ENCODE measurements at regions not wholly inside any gene's neighbourhood (a gene's known extent, or its start where the extent isn't known, plus 50 kb on each side); places are given as distances from the start of the nearest gene placed in this dataset.
"Not testable (repeated sequence)": the region's sequence is repeated elsewhere in the genome, so short reads cannot be mapped to it uniquely, and the experiment has no call there.

DNA sequence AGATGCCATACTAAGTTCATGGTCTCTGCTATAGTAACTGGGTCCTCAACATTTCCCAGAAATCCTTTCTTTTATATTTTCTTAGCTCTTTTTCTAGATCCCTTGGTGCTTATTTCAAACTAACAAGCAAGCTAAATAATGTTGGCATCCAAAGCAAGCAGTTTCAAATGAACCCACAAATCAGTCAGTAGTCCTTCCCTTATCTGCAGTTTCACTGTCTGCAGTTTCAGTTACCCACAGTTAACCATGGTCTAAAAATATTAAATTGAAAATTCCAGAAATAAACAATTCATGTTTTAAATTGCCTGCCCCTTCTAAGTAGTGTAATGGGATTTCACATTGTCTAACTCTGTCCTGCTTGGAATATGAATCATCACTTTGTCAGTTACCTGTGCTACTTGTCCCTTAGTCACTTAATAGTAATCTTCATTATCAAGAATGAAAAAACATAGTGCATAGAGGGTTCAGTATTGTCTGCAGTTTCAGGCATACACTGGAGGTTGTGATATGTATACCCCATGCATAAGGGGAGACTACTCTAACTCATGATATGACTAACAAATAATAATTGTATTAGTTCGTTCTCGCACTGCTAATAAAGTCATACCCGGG, 633.7 kb downstream of the MECOM start:
- POLR2A ChIA-PET: no interaction called here
- DNase-seq: no peak
- H3K27ac Mint-ChIP-seq: no peak overlapping the region
- no peaks in the 10 kb centered on the region for H3K36me3 Mint-ChIP-seq
- ATAC-seq (ENCODE audit: low read depth): no peak
- H3K4me3 Mint-ChIP-seq: no peak overlapping the region
- no peaks in the 10 kb centered on the region for H3K9me3 Mint-ChIP-seq
- no peaks in the 10 kb centered on the region for H3K27me3 Mint-ChIP-seq
- no peaks in the 10 kb centered on the region for H3K4me1 Mint-ChIP-seq

DNA sequence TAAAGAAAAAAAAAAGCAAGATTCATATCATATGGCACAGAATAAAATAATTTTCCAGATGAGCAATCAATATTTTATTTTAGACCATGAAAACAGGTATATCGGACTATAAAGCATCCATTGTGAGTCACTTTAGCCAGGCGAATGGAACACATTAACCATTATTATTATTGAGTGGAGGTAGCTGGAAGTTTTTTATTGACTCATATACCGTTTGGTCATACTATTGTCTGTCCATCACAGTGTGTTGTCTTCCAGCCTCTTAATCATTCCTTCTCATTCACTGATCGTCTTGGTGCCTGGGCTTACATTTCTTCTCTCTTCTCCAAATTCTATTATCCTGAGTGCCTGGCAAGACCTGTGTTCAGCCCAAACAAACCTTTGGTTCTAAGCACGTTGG, 634.8 kb downstream of the MECOM start:
- Mint-ChIP-seq H3K36me3 (no peaks in the 10 kb centered on the region), H3K27ac (no peak overlapping the region), H3K4me3 (no peak overlapping the region), H3K9me3 (no peaks in the 10 kb centered on the region), H3K27me3 (no peaks in the 10 kb centered on the region), H3K4me1 (no peaks in the 10 kb centered on the region)
- POLR2A ChIA-PET: no interaction called here
- ATAC-seq (ENCODE audit: low read depth): no peak
- DNase-seq: no peak

DNA sequence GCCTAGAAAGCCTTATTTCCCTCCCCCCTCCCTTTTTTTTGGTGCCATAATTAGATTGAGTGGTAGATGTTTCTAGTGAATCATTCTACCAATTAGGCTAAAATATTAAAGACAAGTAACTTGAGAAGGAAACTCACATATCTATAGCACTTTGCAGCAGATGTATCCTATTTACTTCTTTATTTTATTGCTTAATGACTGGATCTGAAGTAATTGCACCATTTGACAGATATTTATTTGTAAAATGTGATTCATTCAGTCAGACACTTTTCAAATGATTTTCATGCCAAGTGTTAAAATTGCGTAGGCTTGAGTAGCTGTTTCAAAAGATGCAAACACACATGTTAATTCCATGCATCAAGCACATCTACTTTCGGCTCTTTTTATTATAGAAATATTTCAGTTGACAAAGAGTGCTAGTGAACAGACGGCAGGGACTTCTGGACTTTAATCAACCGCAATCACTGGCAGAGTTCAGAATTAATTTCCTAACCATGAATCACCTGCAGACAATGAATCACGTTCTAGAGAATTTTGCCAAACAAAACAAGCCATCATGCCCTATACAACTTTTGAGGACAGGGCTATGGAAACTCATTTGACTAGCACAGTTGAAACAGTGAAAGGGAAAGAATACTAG, 636.8 kb downstream of the MECOM start:
- no peaks in the 10 kb centered on the region for H3K9me3 Mint-ChIP-seq
- H3K27me3 Mint-ChIP-seq: no peaks in the 10 kb centered on the region
- H3K4me1 Mint-ChIP-seq: no peaks in the 10 kb centered on the region
- ATAC-seq (ENCODE audit: low read depth) (no peak), DNase-seq (no peak)
- no peaks in the 10 kb centered on the region for H3K36me3 Mint-ChIP-seq
- no peak overlapping the region for H3K27ac Mint-ChIP-seq
- POLR2A ChIA-PET: no interaction called here
- H3K4me3 Mint-ChIP-seq: no peak overlapping the region

DNA sequence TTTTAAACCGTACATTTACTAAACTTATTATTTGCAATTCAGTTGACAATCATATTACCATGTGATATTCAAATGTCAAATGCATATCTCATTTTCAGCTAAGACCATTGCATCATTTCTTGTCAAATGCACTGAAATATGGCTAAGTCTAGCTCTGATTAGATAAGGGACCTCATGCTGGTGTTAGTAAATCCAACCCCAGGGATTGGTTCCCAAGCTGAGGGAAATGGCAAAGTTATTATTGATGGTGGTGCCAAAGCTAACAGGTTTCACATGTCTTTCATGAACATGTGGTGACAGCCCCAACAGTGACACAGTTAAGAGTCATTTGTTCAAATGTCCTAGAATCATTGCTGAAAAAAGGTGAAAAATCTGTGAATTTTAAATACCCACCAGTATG, 641.1 kb downstream of the MECOM start:
- Mint-ChIP-seq H3K4me3 (no peak overlapping the region), H3K27me3 (no peaks in the 10 kb centered on the region), H3K27ac (no peak overlapping the region), H3K9me3 (no peaks in the 10 kb centered on the region), H3K4me1 (no peaks in the 10 kb centered on the region), H3K36me3 (no peaks in the 10 kb centered on the region)
- POLR2A ChIA-PET: no interaction called here
- ATAC-seq (ENCODE audit: low read depth) (no peak), DNase-seq (no peak)

DNA sequence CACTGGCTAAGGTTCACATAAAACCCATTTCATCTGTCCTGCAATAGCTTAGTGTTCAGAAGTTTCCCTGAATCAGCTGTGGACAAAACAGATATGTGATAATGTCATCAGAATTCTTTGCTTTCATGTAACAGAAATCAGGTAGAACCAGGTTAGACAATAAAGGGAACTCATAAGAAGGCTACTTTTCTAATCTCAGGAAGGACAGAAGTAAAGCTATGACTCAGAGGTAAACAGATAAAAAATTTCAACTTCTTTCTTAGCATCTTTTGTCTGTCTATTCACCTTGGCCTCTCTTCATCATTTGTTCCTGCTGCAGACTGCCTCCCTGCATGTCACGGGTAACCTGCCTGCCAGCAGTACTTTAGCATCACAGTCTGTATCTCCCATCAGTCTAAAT, 643.1 kb downstream of the MECOM start:
- H3K4me1 Mint-ChIP-seq: no peaks in the 10 kb centered on the region
- POLR2A ChIA-PET: no interaction called here
- no peaks in the 10 kb centered on the region for H3K27me3 Mint-ChIP-seq
- no peak overlapping the region for H3K4me3 Mint-ChIP-seq
- H3K27ac Mint-ChIP-seq: no peak overlapping the region
- H3K36me3 Mint-ChIP-seq: no peaks in the 10 kb centered on the region
- DNase-seq: no peak
- no peaks in the 10 kb centered on the region for H3K9me3 Mint-ChIP-seq
- no peak for ATAC-seq (ENCODE audit: low read depth)

DNA sequence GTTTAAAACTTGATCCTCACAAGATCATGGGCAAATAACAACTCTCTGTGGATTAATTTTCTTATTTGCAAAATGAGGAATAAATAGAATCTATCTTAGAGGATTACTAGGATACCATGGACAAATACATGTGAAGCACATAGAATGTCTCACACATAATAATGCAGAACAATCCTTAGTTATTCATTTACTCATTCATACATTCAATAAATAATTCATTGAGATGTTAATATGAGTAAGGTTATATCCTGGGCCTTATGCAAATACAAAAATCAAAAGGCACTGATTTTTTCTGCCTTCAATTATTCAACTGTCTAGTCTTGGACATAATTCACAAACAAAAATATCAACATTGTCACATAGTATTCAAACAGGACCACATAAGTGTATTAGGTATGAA, 654.1 kb downstream of the MECOM start:
- no peaks in the 10 kb centered on the region for H3K9me3 Mint-ChIP-seq
- DNase-seq (no peak), ATAC-seq (ENCODE audit: low read depth) (no peak)
- H3K27me3 Mint-ChIP-seq: no peaks in the 10 kb centered on the region
- H3K4me3 Mint-ChIP-seq: no peak overlapping the region
- H3K4me1 Mint-ChIP-seq: no peaks in the 10 kb centered on the region
- no peak overlapping the region for H3K27ac Mint-ChIP-seq
- no peaks in the 10 kb centered on the region for H3K36me3 Mint-ChIP-seq
- POLR2A ChIA-PET: no interaction called here

DNA sequence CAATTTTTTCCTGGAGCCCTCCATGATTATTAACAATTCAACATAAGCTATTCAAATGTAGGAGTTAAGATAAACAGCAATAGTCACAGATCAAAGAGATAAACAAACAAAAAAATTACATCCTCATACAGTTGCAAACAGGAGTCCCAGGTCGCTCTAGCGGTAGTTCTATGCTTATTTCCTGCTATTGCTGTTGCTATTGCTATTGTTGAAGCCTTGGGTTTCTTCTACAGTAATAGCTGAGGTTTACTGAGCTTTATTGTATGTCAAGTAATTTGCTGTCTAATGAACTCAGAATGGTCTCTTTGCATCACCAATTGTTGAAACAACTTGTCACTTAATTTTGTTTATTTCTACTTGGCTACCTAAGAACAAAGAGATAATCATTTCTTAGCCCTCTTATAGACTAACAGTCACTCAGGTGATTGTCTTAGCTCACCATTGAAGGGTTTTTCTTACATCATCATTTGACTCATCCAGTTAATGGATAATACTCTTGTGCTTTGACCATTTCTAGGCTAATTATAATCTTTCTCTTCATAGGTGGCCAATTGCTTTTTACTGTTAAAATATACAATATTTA, 654.6 kb downstream of the MECOM start:
- Mint-ChIP-seq H3K36me3 (no peaks in the 10 kb centered on the region), H3K4me3 (no peak overlapping the region), H3K9me3 (no peaks in the 10 kb centered on the region), H3K4me1 (no peaks in the 10 kb centered on the region), H3K27ac (no peak overlapping the region), H3K27me3 (no peaks in the 10 kb centered on the region)
- POLR2A ChIA-PET: no interaction called here
- DNase-seq (no peak), ATAC-seq (ENCODE audit: low read depth) (no peak)

DNA sequence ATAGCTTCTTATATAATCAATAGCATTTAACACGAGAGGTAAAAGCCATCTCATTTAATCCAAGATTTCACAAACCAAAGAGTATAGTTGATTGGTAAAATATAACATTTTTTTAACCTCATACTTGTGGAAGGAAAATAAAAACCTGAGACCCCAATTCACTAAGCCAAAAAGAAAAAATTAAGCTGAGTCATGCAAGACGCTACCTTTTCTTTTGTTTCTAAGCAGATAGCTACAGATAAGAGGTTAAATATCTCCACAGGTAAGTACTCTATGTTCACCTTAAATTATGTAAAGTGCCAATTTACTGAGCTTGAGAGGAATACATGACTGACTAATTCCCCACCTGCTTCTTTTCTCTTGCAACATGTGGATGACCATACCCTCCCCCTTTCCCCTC, 656.4 kb downstream of the MECOM start:
- Mint-ChIP-seq H3K27me3 (no peaks in the 10 kb centered on the region), H3K27ac (no peak overlapping the region), H3K4me1 (no peaks in the 10 kb centered on the region), H3K9me3 (no peaks in the 10 kb centered on the region), H3K36me3 (no peaks in the 10 kb centered on the region), H3K4me3 (no peak overlapping the region)
- ATAC-seq (ENCODE audit: low read depth): no peak
- DNase-seq: no peak
- POLR2A ChIA-PET: no interaction called here

DNA sequence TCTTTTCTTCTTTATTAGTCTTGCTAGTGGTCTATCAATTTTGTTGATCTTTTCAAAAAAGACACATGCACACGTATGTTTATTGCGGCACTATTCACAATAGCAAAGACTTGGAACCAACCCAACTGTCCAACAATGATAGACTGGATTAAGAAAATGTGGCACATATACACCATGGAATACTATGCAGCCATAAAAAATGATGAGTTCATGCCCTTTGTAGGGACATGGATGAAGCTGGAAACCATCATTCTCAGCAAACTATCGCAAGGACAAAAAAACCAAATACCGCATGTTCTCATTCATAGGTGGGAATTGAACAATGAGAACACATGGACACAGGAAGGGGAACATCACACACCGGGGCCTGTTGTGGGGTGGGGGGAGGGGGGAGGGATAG, 657.1 kb downstream of the MECOM start:
- H3K4me3 Mint-ChIP-seq; H3K4me1 Mint-ChIP-seq; H3K27ac Mint-ChIP-seq; POLR2A ChIA-PET; H3K27me3 Mint-ChIP-seq; DNase-seq; H3K9me3 Mint-ChIP-seq; ATAC-seq (ENCODE audit: low read depth); H3K36me3 Mint-ChIP-seq: not testable (repeated sequence)

DNA sequence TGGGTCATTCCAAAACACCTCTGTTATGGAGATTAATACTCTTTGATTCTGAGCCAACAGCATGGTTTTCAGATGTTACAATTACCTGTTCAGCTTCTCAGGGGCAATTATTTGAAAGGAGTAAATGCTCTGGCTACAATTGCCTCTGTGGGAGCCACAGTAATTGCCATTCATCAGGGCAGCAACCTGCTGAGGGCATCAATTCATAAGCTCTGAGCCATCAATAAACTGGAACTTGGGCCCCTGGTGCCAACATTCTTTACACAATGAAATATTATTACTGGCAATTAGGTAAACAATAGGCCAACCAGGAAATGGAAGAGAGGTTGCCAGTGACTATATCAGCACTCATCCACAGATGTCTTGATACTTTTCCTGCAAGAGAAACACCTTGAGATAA, 660.8 kb downstream of the MECOM start:
- no peak overlapping the region for H3K4me3 Mint-ChIP-seq
- H3K36me3 Mint-ChIP-seq: no peaks in the 10 kb centered on the region
- ATAC-seq (ENCODE audit: low read depth) (no peak), DNase-seq (no peak)
- no peak overlapping the region for H3K27ac Mint-ChIP-seq
- POLR2A ChIA-PET: no interaction called here
- no peaks in the 10 kb centered on the region for H3K27me3 Mint-ChIP-seq
- H3K4me1 Mint-ChIP-seq: no peaks in the 10 kb centered on the region
- no peaks in the 10 kb centered on the region for H3K9me3 Mint-ChIP-seq

DNA sequence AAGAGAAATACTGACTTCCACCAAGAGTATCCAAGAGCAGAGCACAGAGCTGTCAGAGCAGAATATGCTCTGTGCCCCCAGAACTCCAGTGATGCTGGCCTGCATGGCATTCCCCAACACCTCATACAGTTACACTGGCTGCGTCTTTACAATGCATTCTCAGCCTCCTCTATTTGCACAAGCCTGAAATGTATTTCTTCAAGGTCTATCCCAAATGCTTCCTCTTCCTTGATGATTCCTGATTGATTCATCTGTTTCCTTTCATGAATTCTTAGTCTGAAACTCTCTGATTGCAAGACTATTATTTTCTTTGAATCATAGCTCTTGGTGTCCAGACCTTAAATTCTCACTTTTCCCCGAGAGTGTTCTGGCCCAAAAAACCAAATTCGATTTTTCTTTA, 664.7 kb downstream of the MECOM start:
- H3K9me3 Mint-ChIP-seq: no peaks in the 10 kb centered on the region
- H3K36me3 Mint-ChIP-seq: no peaks in the 10 kb centered on the region
- no peaks in the 10 kb centered on the region for H3K27me3 Mint-ChIP-seq
- H3K27ac Mint-ChIP-seq: no peak overlapping the region
- DNase-seq: no peak
- ATAC-seq (ENCODE audit: low read depth): no peak
- POLR2A ChIA-PET: no interaction called here
- H3K4me1 Mint-ChIP-seq: no peaks in the 10 kb centered on the region
- H3K4me3 Mint-ChIP-seq: no peak overlapping the region

DNA sequence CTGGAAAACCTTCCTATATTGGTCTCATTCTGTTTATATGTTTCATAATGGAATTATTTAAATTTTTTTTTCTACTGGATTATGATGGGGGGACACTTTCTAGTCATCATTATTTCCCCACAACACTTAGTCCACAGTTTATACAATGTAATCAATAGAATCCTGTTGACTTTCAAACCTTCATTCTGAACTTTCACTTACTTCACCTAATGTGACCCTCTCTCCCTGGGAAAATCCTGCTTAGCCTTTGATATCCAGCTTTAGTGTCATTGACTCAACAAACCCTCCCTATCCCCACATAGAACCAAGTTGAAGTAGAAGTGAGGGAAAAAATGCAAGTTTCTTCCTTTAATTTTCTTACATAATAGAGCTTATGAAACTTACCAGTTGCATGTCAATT, 666.0 kb downstream of the MECOM start:
- ATAC-seq (ENCODE audit: low read depth): no peak
- Mint-ChIP-seq H3K4me1 (no peaks in the 10 kb centered on the region), H3K4me3 (no peak overlapping the region), H3K9me3 (no peaks in the 10 kb centered on the region), H3K27ac (no peak overlapping the region), H3K36me3 (no peaks in the 10 kb centered on the region), H3K27me3 (no peaks in the 10 kb centered on the region)
- no peak for DNase-seq
- POLR2A ChIA-PET: no interaction called here

DNA sequence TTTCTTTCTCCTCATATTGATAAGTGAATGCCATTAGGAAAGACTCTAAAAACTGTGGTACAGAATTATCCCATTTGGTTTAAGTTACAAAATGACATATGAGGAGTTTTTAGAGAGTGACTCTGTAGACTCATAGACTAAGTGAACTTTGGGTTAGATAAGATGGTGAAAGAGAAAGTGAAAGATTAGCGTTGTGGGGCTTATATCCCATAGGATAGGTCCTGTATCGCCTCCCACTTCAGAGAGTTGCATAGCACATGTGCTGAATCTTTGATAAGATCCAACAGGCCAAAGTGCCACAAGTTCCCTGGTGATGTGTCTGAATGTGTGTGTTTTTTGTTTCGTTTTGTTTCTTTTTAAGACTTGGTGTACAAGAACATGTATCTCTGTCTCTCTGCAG, 666.9 kb downstream of the MECOM start:
- Mint-ChIP-seq H3K4me1 (no peaks in the 10 kb centered on the region), H3K9me3 (no peaks in the 10 kb centered on the region), H3K27me3 (no peaks in the 10 kb centered on the region), H3K36me3 (no peaks in the 10 kb centered on the region), H3K27ac (no peak overlapping the region), H3K4me3 (no peak overlapping the region)
- DNase-seq (no peak), ATAC-seq (ENCODE audit: low read depth) (no peak)
- POLR2A ChIA-PET: no interaction called here

DNA sequence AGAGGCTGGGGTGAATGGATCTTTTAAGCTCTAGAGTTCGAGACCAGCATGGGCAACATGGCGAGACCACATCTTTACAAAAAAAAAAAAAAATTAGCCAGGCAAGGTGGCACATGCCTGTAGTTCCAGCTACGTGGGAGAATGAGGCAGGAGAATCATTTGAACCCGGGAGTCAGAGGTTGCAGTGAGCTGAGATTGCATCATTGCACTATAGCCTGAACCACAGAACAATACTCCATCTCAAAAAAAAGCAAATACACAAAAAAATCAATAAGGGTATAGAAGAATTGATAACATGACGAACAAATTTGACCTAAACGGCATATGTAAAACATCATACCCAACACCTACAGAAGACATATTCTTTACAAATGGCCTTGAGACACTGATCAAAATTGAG, 668.4 kb downstream of the MECOM start:
- POLR2A ChIA-PET: no interaction called here
- ATAC-seq (ENCODE audit: low read depth) (no peak), DNase-seq (no peak)
- no peaks in the 10 kb centered on the region for H3K9me3 Mint-ChIP-seq
- H3K27me3 Mint-ChIP-seq: no peaks in the 10 kb centered on the region
- no peaks in the 10 kb centered on the region for H3K4me1 Mint-ChIP-seq
- H3K36me3 Mint-ChIP-seq: no peaks in the 10 kb centered on the region
- no peak overlapping the region for H3K4me3 Mint-ChIP-seq
- H3K27ac Mint-ChIP-seq: no peak overlapping the region

DNA sequence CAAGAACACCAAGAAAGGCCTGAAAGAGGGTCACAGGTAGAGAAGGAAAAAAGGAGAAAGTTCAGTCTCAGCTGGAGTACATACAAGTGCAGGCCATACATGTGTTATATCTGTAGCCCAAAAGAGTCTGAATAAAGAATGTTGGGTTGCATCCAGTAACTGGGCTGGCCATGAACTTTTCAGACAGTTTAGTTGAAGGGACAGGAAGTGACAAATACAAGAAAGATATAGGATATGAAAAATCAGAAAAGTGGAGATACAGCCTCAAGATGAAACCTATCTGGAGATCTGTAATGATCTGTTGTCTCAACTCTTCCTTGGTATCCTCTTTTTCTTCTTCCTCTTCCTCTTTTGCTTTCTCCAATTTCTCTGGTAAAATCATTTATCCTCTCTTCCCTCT, 671.7 kb downstream of the MECOM start:
- POLR2A ChIA-PET: no interaction called here
- ATAC-seq (ENCODE audit: low read depth) (no peak), DNase-seq (no peak)
- no peak overlapping the region for H3K27ac Mint-ChIP-seq
- no peaks in the 10 kb centered on the region for H3K9me3 Mint-ChIP-seq
- no peaks in the 10 kb centered on the region for H3K36me3 Mint-ChIP-seq
- no peaks in the 10 kb centered on the region for H3K4me1 Mint-ChIP-seq
- no peaks in the 10 kb centered on the region for H3K27me3 Mint-ChIP-seq
- no peak overlapping the region for H3K4me3 Mint-ChIP-seq
